ENCODE measurements at regions not wholly inside any gene's neighbourhood (a gene's known extent, or its start where the extent isn't known, plus 50 kb on each side); places are given as distances from the start of the nearest gene placed in this dataset.
"Not testable (repeated sequence)": the region's sequence is repeated elsewhere in the genome, so short reads cannot be mapped to it uniquely, and the experiment has no call there.

- no peak for ATAC-seq
- intact Hi-C loops (cut with DNase I, micrococcal nuclease), result no loop called here
These were observed 1061.4 kb downstream of the TYW1 start for GRCh38 chr7:68058014-68058413.

GRCh38 chr7:68063171-68063570 lies 1066.5 kb downstream of the TYW1 start:
- ATAC-seq, result no peak
- DNase-seq, result no peak
- intact Hi-C loops (cut with DNase I, micrococcal nuclease), result no loop called here

More at GRCh38 chr7:68058014-68058413, 1061.4 kb downstream of the TYW1 start:
- DNase-seq, result no peak

- intact Hi-C loops (cut with DNase I, micrococcal nuclease), result no loop called here
- no peak for ATAC-seq
- DNase-seq, result no peak
These were observed 1068.9 kb downstream of the TYW1 start for GRCh38 chr7:68065581-68065980.

- intact Hi-C loops (cut with DNase I, micrococcal nuclease), result no loop called here
- ATAC-seq, result no peak
- DNase-seq, result no peak
These were observed 1071.2 kb downstream of the TYW1 start for GRCh38 chr7:68067845-68068244.

GRCh38 chr7:68070992-68071391 lies 1074.4 kb downstream of the TYW1 start:
- ATAC-seq (no peak), DNase-seq (no peak)
- intact Hi-C loops (cut with DNase I, micrococcal nuclease), result no loop called here

GRCh38 chr7:68073701-68074100 lies 1077.1 kb downstream of the TYW1 start:
- intact Hi-C loops (cut with DNase I, micrococcal nuclease), result no loop called here
- no peak for ATAC-seq
- no peak for DNase-seq

GRCh38 chr7:68074242-68074641 lies 1077.6 kb downstream of the TYW1 start:
- no peak for ATAC-seq
- intact Hi-C loops (cut with DNase I, micrococcal nuclease), result no loop called here
- no peak for DNase-seq

- intact Hi-C loops (cut with DNase I, micrococcal nuclease), result no loop called here
- DNase-seq (no peak), ATAC-seq (no peak)
These were observed 1081.6 kb downstream of the TYW1 start for GRCh38 chr7:68078157-68078710.

GRCh38 chr7:68082066-68082960 lies 1085.7 kb downstream of the TYW1 start:
- intact Hi-C loops (cut with DNase I, micrococcal nuclease); DNase-seq; ATAC-seq: not testable (repeated sequence)

- intact Hi-C loops (cut with DNase I, micrococcal nuclease), result not testable (repeated sequence)
These were observed 1086.5 kb downstream of the TYW1 start for GRCh38 chr7:68082961-68083657.

GRCh38 chr7:68087401-68087800 lies 1090.8 kb downstream of the TYW1 start:
- intact Hi-C loops (cut with DNase I, micrococcal nuclease), result no loop called here
- DNase-seq, result no peak
- ATAC-seq, result no peak

More at GRCh38 chr7:68082961-68083657, 1086.5 kb downstream of the TYW1 start:
- ATAC-seq, DNase-seq: not testable (repeated sequence)

GRCh38 chr7:68088879-68089278 lies 1092.2 kb downstream of the TYW1 start:
- ATAC-seq (no peak), DNase-seq (no peak)
- intact Hi-C loops (cut with DNase I, micrococcal nuclease), result no loop called here

GRCh38 chr7:68090256-68090655 lies 1093.6 kb downstream of the TYW1 start:
- DNase-seq; intact Hi-C loops (cut with DNase I, micrococcal nuclease); ATAC-seq: not testable (repeated sequence)

GRCh38 chr7:68103319-68103718 lies 1106.7 kb downstream of the TYW1 start:
- intact Hi-C loops (cut with DNase I, micrococcal nuclease), result no loop called here
- DNase-seq (no peak), ATAC-seq (no peak)

- ATAC-seq (no peak), DNase-seq (no peak)
- intact Hi-C loops (cut with DNase I, micrococcal nuclease), result no loop called here
These were observed 1110.6 kb downstream of the TYW1 start for GRCh38 chr7:68107261-68107660.

- ATAC-seq, result no peak
- intact Hi-C loops (cut with DNase I, micrococcal nuclease), result no loop called here
These were observed 1111.3 kb downstream of the TYW1 start for GRCh38 chr7:68107968-68108367.

GRCh38 chr7:68109299-68109698 lies 1112.7 kb downstream of the TYW1 start:
- DNase-seq (no peak), ATAC-seq (no peak)
- intact Hi-C loops (cut with DNase I, micrococcal nuclease), result no loop called here

More at GRCh38 chr7:68107968-68108367, 1111.3 kb downstream of the TYW1 start:
- no peak for DNase-seq

- no peak for DNase-seq
- ATAC-seq, result no peak
- intact Hi-C loops (cut with DNase I, micrococcal nuclease), result no loop called here
These were observed 1122.8 kb downstream of the TYW1 start for GRCh38 chr7:68119411-68119810.

GRCh38 chr7:68121056-68121455 lies 1124.4 kb downstream of the TYW1 start:
- DNase-seq (no peak), ATAC-seq (no peak)
- intact Hi-C loops (cut with DNase I, micrococcal nuclease), result no loop called here

GRCh38 chr7:68121655-68122054 lies 1125.0 kb downstream of the TYW1 start:
- intact Hi-C loops (cut with DNase I, micrococcal nuclease), result no loop called here
- DNase-seq, result no peak

More at GRCh38 chr7:68121655-68122054, 1125.0 kb downstream of the TYW1 start:
- no peak for ATAC-seq
